HG02973 (cell line): ENCODE measurements at regions not wholly inside any gene's neighbourhood (a gene's known extent, or its start where the extent isn't known, plus 50 kb on each side); places are given as distances from the start of the nearest gene placed in this dataset.
"Not testable (repeated sequence)": the region's sequence is repeated elsewhere in the genome, so short reads cannot be mapped to it uniquely, and the experiment has no call there.

Source experiments
- ATAC-seq: cut with Tn5 transposase; IDR thresholded peaks from one replicate; pipeline ENCODE4 v1.9.1; 2021; ENCODE audit warnings: moderate library complexity; ENCODE audit not compliant: unreplicated experiment

- no peak for ATAC-seq
These were observed 250.2 kb upstream of the MEX3C start for GRCh38 chr18:51447351-51448342.

DNA sequence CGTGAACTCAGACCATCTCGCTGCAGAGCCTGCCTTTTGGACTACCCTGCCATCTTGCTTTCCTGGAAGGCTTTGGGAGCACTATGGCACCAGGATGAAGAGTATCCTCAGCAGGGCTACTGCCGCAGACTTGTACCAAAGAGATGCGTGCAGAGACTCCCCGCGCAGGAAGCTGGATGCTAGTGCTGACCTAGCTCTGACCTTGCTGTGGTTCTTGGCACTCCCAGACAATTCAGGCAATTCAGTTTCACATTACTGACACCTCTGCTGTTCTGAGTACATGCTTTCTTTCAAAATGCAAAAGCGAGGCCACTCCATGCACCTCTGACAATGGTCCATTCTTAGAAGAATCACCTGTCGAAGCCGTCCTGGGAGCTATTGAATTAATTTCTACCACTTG, 251.5 kb upstream of the MEX3C start:
- no peak for ATAC-seq

DNA sequence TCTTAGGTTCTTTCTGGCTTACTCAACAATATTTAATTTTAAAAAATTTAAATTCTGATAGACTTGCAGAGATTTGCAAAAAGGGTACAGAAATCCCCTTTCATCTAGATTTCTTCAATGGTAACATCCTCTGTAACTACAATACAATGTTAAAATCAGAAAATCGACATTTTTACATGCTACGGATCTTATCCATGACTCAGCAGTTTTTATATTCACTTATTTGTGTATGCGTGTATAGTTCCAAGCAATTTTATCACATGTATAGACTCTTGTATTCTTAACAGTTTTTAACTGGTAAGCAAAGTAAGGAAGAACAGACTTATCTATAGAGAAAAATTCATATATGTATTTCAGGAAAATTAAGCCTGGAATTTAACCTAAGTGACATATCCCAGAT, 256.1 kb upstream of the MEX3C start:
- ATAC-seq, result no peak

DNA sequence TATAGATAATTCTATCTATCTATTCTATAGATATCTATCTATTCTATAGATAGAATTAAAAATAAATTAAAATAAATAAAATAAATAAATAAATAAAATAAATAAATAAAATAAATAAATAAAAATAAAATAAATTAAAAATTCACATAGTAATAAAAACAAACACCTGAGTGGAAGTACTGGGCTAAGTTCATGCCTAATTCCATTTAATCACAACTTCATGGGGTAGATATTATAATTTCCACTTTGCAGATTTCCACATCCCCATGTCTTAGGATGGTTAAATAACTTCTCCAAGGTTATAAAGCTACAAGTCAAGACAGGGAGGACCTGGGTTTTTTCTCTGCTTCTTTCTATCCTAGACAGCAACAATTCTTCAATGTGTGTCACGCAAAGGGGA, 261.4 kb upstream of the MEX3C start:
- ATAC-seq, result no peak

- no peak for ATAC-seq
These were observed 264.5 kb upstream of the MEX3C start for GRCh38 chr18:51461956-51462355.

DNA sequence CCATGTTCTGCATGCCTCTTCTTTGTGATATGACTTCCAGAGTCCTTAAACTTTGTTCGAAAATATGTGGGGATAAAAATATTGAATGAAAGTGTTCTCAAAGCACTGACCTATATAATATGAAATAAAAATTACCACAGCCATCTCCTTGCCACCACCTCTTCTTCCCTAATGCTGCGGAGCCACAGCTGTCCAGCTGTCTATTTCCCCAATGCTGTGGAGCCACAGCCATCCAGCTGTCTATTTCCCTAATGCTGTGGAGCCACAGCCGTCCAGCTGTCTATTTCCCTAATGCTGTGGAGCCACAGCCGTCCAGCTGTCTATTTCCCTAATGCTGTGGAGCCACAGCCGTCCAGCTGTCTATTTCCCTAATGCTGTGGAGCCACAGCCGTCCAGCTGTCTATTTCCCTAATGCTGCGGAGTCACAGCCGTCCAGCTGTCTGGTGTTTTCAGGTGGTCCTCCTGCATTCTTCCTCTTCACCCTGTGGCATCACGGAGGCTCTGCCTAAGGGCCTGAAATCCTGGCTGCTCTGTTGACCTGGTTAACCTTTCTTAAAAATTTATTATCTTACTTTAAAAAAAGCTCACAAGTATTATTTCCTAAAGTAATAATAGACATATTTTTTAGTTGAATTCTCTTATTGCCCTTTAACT, 266.1 kb upstream of the MEX3C start:
- ATAC-seq, result no peak

DNA sequence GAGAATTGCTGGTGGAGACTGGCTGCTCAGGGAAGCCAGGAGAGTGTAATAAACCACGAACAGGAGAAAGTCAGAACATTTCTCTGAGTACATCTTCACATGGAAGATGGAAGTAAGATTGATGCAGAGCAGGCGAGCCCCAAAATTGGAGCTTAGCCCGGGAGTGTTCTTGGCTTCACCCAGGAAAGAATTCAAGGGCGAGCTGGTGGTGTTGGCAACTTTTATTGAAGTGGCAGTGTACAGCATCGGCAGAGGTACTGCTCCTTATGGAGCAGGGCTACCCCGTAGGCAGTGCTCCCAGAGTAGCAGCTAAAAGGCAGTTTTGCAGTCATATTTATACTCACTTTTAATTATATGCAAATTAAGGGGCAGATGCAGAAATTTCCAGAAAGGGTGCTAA, 281.4 kb upstream of the MEX3C start:
- no peak for ATAC-seq

DNA sequence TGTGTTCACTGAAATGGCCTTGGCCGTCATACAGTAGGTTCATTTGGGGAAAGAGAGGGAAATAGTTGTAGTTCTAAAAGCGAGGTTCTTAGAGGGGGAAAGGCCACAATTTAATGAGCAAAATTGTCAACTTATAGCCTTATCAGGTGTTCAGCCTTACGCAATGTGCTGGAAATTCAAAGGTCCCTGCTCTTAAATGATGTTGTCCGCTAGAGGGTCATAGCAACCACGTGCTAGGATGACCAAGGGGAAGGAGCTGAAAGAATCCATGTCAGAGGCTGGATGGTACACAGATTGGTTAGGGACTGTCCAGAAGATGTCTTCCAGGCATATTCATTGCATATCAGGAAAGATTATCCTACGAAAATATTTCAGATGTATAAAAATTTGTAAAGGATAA, 282.3 kb upstream of the MEX3C start:
- ATAC-seq, result no peak

DNA sequence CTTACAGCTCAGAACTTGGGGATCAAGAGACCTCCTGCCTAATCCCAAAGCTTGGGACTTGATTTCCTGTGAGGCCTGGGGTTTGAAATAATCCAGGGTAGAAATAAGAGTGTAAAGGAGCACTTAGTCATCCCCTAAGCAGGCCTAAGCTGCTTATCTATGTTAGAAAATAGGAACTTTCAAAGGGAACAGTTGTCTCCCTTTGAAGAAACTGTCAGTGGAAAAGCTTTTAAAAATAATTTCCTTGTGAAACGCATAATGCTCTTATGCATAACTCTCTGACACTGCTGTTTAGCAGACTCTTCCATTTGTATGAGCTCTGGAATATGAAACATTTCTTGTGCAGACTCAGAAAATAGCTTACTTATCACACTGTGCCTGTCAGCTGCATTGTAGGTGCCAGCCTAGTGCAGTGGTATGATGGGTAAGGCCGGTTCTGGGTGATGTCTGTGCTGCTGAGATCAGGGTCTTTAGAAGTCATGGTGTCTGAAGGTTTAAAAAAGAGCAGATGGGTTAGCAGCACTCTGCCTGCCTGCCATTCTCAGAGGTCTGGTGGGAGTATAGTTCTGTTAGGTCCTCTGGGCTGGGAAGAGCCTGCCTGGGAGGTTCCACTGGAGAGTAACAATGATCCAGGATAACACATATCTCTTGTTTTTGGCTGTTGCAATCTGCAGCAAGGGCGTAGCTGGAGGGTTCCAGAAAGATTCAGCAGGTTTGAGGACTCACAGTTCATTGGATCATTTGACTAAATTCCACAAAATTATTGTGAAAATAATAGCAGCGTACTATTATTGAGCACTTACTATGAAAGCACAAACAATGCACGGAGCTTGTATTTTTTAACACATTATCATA, 283.2 kb upstream of the MEX3C start:
- ATAC-seq, result no peak

- no peak for ATAC-seq
These were observed 289.4 kb upstream of the MEX3C start for GRCh38 chr18:51486735-51487366.

DNA sequence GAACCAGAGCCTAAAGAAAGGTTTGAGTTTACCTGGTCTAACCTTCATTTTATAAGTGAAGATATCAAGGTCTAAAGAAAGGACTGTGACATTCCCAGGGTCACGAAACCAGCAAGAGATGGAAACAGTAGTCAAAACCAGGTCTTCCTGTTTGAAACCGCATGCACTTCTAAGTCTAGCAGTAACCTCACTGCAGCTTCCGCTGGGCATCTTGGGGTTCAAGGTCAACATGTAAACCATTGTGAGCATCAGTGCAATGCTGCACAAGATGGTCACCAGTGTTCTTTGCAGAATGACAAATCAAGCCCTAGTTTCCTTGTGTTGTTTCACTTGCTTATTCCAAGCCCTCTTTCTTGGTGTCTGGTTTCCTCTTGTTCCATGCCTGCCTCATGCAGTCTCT, 292.9 kb upstream of the MEX3C start:
- no peak for ATAC-seq

GRCh38 chr18:51490860-51491259, 293.4 kb upstream of the MEX3C start:
- no peak for ATAC-seq

DNA sequence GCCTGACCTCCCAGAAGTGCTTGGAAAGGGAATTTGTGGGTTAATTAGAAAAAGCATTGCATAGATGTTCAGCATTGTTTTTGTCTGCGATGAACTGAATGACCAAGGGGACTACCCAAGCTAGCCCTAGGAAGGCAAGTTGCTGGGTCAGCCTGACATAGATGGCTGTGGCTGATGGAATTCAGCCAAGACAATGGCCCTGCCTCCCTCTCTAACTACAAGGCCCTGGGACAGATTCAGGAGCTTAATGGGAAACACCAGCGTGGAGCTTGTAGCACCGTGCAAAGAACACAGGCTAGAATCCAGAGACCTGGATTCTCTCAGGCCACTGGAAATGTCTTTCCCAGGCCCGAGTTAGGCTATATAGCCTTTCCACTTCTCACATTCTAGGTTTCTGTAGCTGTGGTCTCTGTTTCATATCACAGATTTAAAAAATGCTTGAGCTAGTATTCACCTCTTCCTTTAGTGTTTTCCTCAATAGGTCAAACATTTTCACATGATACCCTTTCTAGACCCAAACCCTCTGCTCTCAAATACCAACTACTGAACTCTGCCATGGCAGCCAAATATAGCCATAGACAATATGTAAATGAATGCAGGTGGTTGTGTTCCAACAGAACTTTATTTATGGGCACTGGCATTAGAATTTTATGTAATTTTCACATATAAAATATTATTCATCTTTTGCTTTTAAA, 294.3 kb upstream of the MEX3C start:
- no peak for ATAC-seq

- ATAC-seq, result no peak
These were observed 300.8 kb upstream of the MEX3C start for GRCh38 chr18:51498085-51498855.

- no peak for ATAC-seq
These were observed 305.9 kb upstream of the MEX3C start for GRCh38 chr18:51503351-51503750.

GRCh38 chr18:51506811-51507210, 309.3 kb upstream of the MEX3C start:
- no peak for ATAC-seq

DNA sequence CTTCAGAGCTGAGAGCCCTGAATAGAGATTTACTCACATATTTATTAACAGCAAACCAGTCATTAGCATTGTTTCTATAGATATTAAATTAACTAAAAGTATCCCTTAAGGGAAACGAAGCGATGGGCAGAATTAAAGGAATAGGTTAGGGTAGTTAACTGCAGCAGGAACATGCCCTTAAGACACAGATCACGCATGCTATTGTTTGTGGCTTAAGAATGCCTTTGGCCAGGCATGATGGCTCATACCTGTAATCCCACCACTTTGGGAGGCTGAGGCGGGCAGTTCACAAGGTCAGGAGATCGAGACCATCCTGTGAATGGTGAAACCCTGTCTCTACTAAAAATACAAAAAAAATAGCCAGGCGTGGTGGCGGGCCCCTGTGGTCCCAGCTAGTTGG, 310.9 kb upstream of the MEX3C start:
- ATAC-seq, result not testable (repeated sequence)

DNA sequence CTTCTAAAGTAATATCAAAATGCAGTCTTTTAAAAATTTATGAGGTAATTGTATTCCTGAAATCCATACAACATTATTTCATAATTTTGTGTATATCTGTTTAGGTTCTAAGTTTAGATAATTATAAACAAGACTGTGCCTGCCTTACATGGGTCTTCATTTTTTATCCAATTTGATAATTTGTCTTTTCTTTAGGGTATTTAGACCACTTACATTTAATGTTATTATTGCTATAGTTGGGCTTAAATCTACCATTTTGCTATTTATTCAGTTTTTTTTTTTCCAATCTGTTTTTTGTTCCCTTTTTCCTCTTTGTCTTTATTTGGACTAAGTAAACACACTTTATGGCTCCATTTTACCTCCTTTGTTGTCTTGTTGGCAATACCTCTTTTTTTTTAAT, 312.5 kb upstream of the MEX3C start:
- ATAC-seq, result no peak

- ATAC-seq, result no peak
These were observed 316.0 kb upstream of the MEX3C start for GRCh38 chr18:51513517-51513916.

DNA sequence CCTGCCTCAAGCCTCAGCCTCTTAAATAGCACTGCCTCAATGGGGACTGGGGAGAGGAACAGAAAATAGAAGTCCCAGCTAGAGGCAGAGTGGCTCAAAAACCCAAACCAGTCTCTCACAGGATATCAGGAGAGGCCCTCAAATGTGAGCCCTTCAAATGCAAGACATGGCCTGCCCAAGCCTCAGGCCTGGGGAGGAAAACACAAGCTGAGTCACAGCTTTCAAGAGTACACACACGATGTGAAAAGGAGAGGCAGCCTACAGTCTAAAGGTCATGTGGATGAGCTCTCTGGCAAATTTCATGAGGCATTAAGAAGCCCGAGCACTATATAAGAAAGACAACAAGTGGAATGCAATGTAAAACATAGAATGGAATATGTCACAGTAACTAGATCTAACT, 316.6 kb upstream of the MEX3C start:
- ATAC-seq, result no peak
